K562 (cell line): ENCODE measurements at regions not wholly inside any gene's neighbourhood (a gene's known extent, or its start where the extent isn't known, plus 50 kb on each side); places are given as distances from the start of the nearest gene placed in this dataset.

Experiments used
- ATAC-seq: fragments of 200-7000 bp; cut with Tn5 transposase; 3 replicates; pipeline ENCODE4 v1.9.1; 2020; ENCODE audit warnings: moderate library complexity
- BruUV-seq: library from RNA; stranded (reverse); fragments of 400-500 nt; replicated peaks from 2 replicates; lab custom pipeline; 2021; lab: Mats Ljungman, UMichigan
- CTCF ChIA-PET: fragments of 300-600 bp; formaldehyde crosslinking; extraction: SDS; loops from one replicate; lab custom pipeline; 2021; ENCODE audit warnings: low intra/inter-chr PET ratio; lab: Yijun Ruan, JAX
- POLR2A ChIA-PET: fragments of 300-600, 350-650 bp; sonication (Branson Sonifier 250); formaldehyde crosslinking; extraction: SDS; loops from one replicate; lab custom pipeline; 2021; ENCODE audit warnings: antibody characterized with exemption, inconsistent platforms; lab: Yijun Ruan, JAX
- DNase-seq, 4 experiments: peaks; one replicate each; pipeline versions ENCODE4 v3.0.0 to v3.0.0-alpha.2; 2011 to 2018; ENCODE audit warnings: low spot score in 3 of 4, mixed read lengths in 3 of 4; ENCODE audit errors: extremely low read depth in 1 of 4
- FAIRE-seq: peaks from 2 replicates; lab custom pipeline; 2011; peaks lifted over from hg19 to GRCh38; lab: Jason Lieb, UNC
- H2AFZ ChIP-seq: 2 replicates; pipeline ENCODE4 v1.6.0; 2011; ENCODE audit warnings: low read depth, low read length, control low read depth, inconsistent platforms
- H3K27ac ChIP-seq: fragments of 200-600 bp; 3 replicates; pipeline ENCODE4 v1.8.0; 2011; ENCODE audit warnings: low read depth, mild to moderate bottlenecking, control low read depth, inconsistent platforms, low read length, moderate library complexity, mixed read lengths; ENCODE audit errors: extremely low read depth
- H3K27me3 ChIP-seq, 2 experiments: fragments of 300-600 bp in 1 of 2; 2 replicates in 1 of 2; 3 replicates in 1 of 2; pipeline versions ENCODE4 v1.6.0 to v1.8.0; 2011; ENCODE audit warnings: inconsistent platforms in 2 of 2, low read length in 2 of 2, mild to moderate bottlenecking in 1 of 2, mixed read lengths in 1 of 2, moderate library complexity in 1 of 2; ENCODE audit not compliant: control insufficient read depth in 2 of 2, insufficient read depth in 2 of 2
- H3K36me3 ChIP-seq: fragments of 300-600 bp; 3 replicates; pipeline ENCODE4 v1.8.0; 2011; ENCODE audit warnings: mild to moderate bottlenecking, low read length, inconsistent platforms; ENCODE audit not compliant: control insufficient read depth, insufficient read depth
- H3K4me1 ChIP-seq, 2 experiments: fragments of 200-600 bp in 1 of 2; replicated peaks in 1 of 2; 2 replicates in 1 of 2; 3 replicates in 1 of 2; pipeline versions ENCODE4 v1.5.1 to v1.8.0; 2011; ENCODE audit warnings: inconsistent platforms in 2 of 2, low read length in 2 of 2, mild to moderate bottlenecking in 1 of 2, mixed read lengths in 1 of 2, moderate library complexity in 1 of 2; ENCODE audit not compliant: control insufficient read depth in 2 of 2, insufficient read depth in 2 of 2
- H3K4me2 ChIP-seq: 2 replicates; pipeline ENCODE4 v1.6.1; 2011; ENCODE audit warnings: low read length, control low read depth, inconsistent platforms, mixed read lengths; ENCODE audit not compliant: insufficient read depth
- H3K4me3 ChIP-seq: fragments of 200-600 bp; sonication (generic), shearing (Covaris generic); 2 replicates; pipeline ENCODE4 v1.5.1; 2016; ENCODE audit warnings: control low read depth, inconsistent platforms
- H3K79me2 ChIP-seq: fragments of 200-600 bp; 3 replicates; pipeline ENCODE4 v1.8.0; 2011; ENCODE audit warnings: low read length, inconsistent platforms; ENCODE audit not compliant: control insufficient read depth, insufficient read depth
- H3K9ac ChIP-seq, 2 experiments: 2 replicates each; pipeline versions ENCODE4 v1.6.0 to v1.6.1; 2011; ENCODE audit warnings: low read depth in 2 of 2, low read length in 2 of 2, control low read depth in 1 of 2, inconsistent platforms in 1 of 2, mild to moderate bottlenecking in 1 of 2, mixed read lengths in 1 of 2; ENCODE audit not compliant: insufficient read depth in 1 of 2
- H3K9me1 ChIP-seq: one replicate; pipeline ENCODE4 v1.6.0; 2011; ENCODE audit warnings: inconsistent platforms, mild to moderate bottlenecking, low read length, moderate library complexity; ENCODE audit not compliant: control insufficient read depth, insufficient read depth
- H3K9me3 ChIP-seq: replicated peaks from 2 replicates; pipeline ENCODE4 v1.5.1; 2011; ENCODE audit warnings: low read depth, low read length, inconsistent platforms; ENCODE audit not compliant: control insufficient read depth, insufficient read depth
- H4K20me1 ChIP-seq: replicated peaks from 2 replicates; pipeline ENCODE4 v1.6.1; 2011; ENCODE audit warnings: low read length, inconsistent platforms, mixed read lengths; ENCODE audit not compliant: control insufficient read depth, insufficient read depth
- DMBX1 ChIP-seq: fragments of 250-450 bp; sonication (Bioruptor Pico); IDR thresholded peaks from 2 replicates; pipeline ENCODE4 v1.8.0; 2022; ENCODE audit warnings: inconsistent platforms, mild to moderate bottlenecking, moderate library complexity, borderline replicate concordance
- HNRNPUL1 ChIP-seq: fragments of 200-400 bp; formaldehyde crosslinking; IDR thresholded peaks from 2 replicates; pipeline ENCODE4 v1.6.1; 2017; ENCODE audit warnings: low read length
- MYC ChIP-seq, 2 experiments: fragments of 250-450 bp in 1 of 2; sonication (Bioruptor Pico) in 1 of 2; IDR thresholded peaks; 2 replicates each; pipeline versions ENCODE4 v1.5.1 to v1.6.1; 2012 to 2021; ENCODE audit warnings: low read depth in 2 of 2, borderline replicate concordance in 1 of 2, improper control_type of control experiment in 1 of 2, low read length in 1 of 2, mild to moderate bottlenecking in 1 of 2, moderate library complexity in 1 of 2
- ZNF668 ChIP-seq: fragments of 250-450 bp; sonication (Bioruptor Pico); IDR thresholded peaks from 2 replicates; pipeline ENCODE4 v1.8.0; 2022; ENCODE audit warnings: mild to moderate bottlenecking, inconsistent platforms
- WGBS: fragments of 100-300 bp; shearing (Covaris generic); methylation state at CpG from one replicate; pipeline ENCODE4 v1.1.6; 2016; ENCODE audit warnings: low coverage, mixed read lengths; ENCODE audit not compliant: insufficient coverage; ENCODE audit errors: missing lambda C conversion rate; 5-methylcytosine and 5-hydroxymethylcytosine counted together
- in situ Hi-C: fragments of 300-500 bp; cut with MboI; formaldehyde crosslinking; loops from 4 replicates; pipeline ENCODE4 v1.15.0; 2018; ENCODE audit warnings: inconsistent platforms, mixed read lengths
- intact Hi-C: fragments of 100-400 bp; cut with micrococcal nuclease; formaldehyde crosslinking; loops from 2 replicates; pipeline ENCODE4 v1.14.2; 2022
- TF ChIP-seq, protein P1 (sequence below): fragments of 200-600 bp; sonication (generic); IDR thresholded peaks from one replicate; pipeline ENCODE4 v1.6.1; 2012; ENCODE audit warnings: mild to moderate bottlenecking, low read depth, low read length, inconsistent platforms

DNA sequence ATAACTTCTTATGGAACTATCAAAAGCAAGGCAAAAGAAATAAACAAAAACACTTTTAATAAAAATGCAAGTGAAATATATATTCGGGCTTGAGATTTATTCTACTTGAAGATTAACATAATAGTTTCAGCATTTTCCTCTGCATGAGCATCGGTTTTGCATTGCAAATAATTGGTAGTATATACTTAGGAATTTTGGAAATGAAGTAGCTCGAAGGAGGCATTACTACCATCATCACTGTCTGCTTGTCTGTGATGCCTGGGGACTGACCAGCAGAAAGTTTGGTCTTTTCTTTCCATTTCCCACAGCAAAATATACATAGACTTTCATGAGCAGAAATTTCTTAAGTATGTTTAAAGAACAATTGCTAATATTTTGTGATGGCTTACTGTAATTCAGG is 570.7 kb downstream of the HTR1B start:
- no peaks in the 10 kb centered on the region for H3K9me3 ChIP-seq
- no peaks in the 10 kb centered on the region for H3K79me2 ChIP-seq
- H3K4me2 ChIP-seq = no peak overlapping the region
- in situ Hi-C loops = no loop called here
- FAIRE-seq (no peak), ATAC-seq (no peak), DNase-seq (no peak)
- no peak overlapping the region for H3K9ac ChIP-seq
- intact Hi-C loops = no loop called here
- no peaks in the 10 kb centered on the region for H4K20me1 ChIP-seq
- no peaks in the 10 kb centered on the region for H3K36me3 ChIP-seq
- H2AFZ ChIP-seq = no peak overlapping the region
- BruUV-seq = no TSS peak
- 9% methylated on average over 3 of the region's 3 CpGs for WGBS
- H3K4me3 ChIP-seq = no peak overlapping the region
- ChIA-PET CTCF (no interaction called here), POLR2A (interaction anchor here (0.6 kb wide), 1 partner anchor 43 kb away, joined by 3 read pairs; no protein-coding TSS in a partner anchor)
- H3K9me1 ChIP-seq = no peaks in the 10 kb centered on the region
- no peaks in the 10 kb centered on the region for H3K27me3 ChIP-seq
- no peaks in the 10 kb centered on the region for H3K4me1 ChIP-seq
- H3K27ac ChIP-seq = no peak overlapping the region
- no peak for TF ChIP-seq ZNF668 (CRISPR knock-in tag)
- no peak for TF ChIP-seq MYC (IDR thresholded peaks at IDR 0.05; ENCODE audit: low read depth, low read length)
- TF ChIP-seq MYC (CRISPR knock-in tag; IDR thresholded peaks at IDR 0.05; ENCODE audit: borderline replicate concordance, low read depth) = no peak
- TF ChIP-seq DMBX1 (CRISPR knock-in tag) = no peak

GRCh38 chr6:76888351-76888750 is 574.9 kb downstream of the HTR1B start:
- FAIRE-seq = no peak
- no peak for ATAC-seq
- in situ Hi-C loops = no loop called here
- Histone ChIP-seq H3K27ac (no peak overlapping the region), H3K9ac (no peak overlapping the region), H3K4me1 (no peaks in the 10 kb centered on the region), H3K36me3 (no peaks in the 10 kb centered on the region), H3K9me1 (no peaks in the 10 kb centered on the region), H3K9me3 (no peaks in the 10 kb centered on the region), H3K27me3 (no peaks in the 10 kb centered on the region), H3K4me2 (no peak overlapping the region), H4K20me1 (no peaks in the 10 kb centered on the region), H3K4me3 (no peak overlapping the region), H2AFZ (no peak overlapping the region), H3K79me2 (no peaks in the 10 kb centered on the region)
- no peak for DNase-seq
- intact Hi-C loops = no loop called here
- CTCF ChIA-PET = no interaction called here
- POLR2A ChIA-PET = no interaction called here
- BruUV-seq = no TSS peak
- TF ChIP-seq, protein P1, sequence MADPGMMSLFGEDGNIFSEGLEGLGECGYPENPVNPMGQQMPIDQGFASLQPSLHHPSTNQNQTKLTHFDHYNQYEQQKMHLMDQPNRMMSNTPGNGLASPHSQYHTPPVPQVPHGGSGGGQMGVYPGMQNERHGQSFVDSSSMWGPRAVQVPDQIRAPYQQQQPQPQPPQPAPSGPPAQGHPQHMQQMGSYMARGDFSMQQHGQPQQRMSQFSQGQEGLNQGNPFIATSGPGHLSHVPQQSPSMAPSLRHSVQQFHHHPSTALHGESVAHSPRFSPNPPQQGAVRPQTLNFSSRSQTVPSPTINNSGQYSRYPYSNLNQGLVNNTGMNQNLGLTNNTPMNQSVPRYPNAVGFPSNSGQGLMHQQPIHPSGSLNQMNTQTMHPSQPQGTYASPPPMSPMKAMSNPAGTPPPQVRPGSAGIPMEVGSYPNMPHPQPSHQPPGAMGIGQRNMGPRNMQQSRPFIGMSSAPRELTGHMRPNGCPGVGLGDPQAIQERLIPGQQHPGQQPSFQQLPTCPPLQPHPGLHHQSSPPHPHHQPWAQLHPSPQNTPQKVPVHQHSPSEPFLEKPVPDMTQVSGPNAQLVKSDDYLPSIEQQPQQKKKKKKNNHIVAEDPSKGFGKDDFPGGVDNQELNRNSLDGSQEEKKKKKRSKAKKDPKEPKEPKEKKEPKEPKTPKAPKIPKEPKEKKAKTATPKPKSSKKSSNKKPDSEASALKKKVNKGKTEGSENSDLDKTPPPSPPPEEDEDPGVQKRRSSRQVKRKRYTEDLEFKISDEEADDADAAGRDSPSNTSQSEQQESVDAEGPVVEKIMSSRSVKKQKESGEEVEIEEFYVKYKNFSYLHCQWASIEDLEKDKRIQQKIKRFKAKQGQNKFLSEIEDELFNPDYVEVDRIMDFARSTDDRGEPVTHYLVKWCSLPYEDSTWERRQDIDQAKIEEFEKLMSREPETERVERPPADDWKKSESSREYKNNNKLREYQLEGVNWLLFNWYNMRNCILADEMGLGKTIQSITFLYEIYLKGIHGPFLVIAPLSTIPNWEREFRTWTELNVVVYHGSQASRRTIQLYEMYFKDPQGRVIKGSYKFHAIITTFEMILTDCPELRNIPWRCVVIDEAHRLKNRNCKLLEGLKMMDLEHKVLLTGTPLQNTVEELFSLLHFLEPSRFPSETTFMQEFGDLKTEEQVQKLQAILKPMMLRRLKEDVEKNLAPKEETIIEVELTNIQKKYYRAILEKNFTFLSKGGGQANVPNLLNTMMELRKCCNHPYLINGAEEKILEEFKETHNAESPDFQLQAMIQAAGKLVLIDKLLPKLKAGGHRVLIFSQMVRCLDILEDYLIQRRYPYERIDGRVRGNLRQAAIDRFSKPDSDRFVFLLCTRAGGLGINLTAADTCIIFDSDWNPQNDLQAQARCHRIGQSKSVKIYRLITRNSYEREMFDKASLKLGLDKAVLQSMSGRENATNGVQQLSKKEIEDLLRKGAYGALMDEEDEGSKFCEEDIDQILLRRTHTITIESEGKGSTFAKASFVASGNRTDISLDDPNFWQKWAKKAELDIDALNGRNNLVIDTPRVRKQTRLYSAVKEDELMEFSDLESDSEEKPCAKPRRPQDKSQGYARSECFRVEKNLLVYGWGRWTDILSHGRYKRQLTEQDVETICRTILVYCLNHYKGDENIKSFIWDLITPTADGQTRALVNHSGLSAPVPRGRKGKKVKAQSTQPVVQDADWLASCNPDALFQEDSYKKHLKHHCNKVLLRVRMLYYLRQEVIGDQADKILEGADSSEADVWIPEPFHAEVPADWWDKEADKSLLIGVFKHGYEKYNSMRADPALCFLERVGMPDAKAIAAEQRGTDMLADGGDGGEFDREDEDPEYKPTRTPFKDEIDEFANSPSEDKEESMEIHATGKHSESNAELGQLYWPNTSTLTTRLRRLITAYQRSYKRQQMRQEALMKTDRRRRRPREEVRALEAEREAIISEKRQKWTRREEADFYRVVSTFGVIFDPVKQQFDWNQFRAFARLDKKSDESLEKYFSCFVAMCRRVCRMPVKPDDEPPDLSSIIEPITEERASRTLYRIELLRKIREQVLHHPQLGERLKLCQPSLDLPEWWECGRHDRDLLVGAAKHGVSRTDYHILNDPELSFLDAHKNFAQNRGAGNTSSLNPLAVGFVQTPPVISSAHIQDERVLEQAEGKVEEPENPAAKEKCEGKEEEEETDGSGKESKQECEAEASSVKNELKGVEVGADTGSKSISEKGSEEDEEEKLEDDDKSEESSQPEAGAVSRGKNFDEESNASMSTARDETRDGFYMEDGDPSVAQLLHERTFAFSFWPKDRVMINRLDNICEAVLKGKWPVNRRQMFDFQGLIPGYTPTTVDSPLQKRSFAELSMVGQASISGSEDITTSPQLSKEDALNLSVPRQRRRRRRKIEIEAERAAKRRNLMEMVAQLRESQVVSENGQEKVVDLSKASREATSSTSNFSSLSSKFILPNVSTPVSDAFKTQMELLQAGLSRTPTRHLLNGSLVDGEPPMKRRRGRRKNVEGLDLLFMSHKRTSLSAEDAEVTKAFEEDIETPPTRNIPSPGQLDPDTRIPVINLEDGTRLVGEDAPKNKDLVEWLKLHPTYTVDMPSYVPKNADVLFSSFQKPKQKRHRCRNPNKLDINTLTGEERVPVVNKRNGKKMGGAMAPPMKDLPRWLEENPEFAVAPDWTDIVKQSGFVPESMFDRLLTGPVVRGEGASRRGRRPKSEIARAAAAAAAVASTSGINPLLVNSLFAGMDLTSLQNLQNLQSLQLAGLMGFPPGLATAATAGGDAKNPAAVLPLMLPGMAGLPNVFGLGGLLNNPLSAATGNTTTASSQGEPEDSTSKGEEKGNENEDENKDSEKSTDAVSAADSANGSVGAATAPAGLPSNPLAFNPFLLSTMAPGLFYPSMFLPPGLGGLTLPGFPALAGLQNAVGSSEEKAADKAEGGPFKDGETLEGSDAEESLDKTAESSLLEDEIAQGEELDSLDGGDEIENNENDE = no peak
- no peak for TF ChIP-seq HNRNPUL1
